Activated T-cell treated with anti-CD3 and anti-CD28 coated beads, Interleukin-2, amount 50 U/mL, for 24 hours (primary cell): ENCODE measurements at regions not wholly inside any gene's neighbourhood (a gene's known extent, or its start where the extent isn't known, plus 50 kb on each side); places are given as distances from the start of the nearest gene placed in this dataset.
"Not testable (repeated sequence)": the region's sequence is repeated elsewhere in the genome, so short reads cannot be mapped to it uniquely, and the experiment has no call there.

Source experiments
- DNase-seq: peaks from one replicate; pipeline ENCODE4 v3.0.0-alpha.2; 2020
- H3K27ac Mint-ChIP-seq: 2 replicates; pipeline ENCODE4 v1.8.0; 2020; ENCODE audit warnings: mild to moderate bottlenecking, mixed read lengths
- H3K27me3 Mint-ChIP-seq: 2 replicates; pipeline ENCODE4 v1.8.0; 2020; ENCODE audit warnings: mixed read lengths
- H3K36me3 Mint-ChIP-seq: 2 replicates; pipeline ENCODE4 v1.8.0; 2020; ENCODE audit warnings: low read depth, mixed read lengths
- H3K4me1 Mint-ChIP-seq: 2 replicates; pipeline ENCODE4 v1.8.0; 2020; ENCODE audit warnings: low read depth, mixed read lengths
- H3K4me3 Mint-ChIP-seq: 2 replicates; pipeline ENCODE4 v1.8.0; 2020; ENCODE audit warnings: mild to moderate bottlenecking, moderate library complexity, mixed read lengths
- H3K9me3 Mint-ChIP-seq: 2 replicates; pipeline ENCODE4 v1.8.0; 2020; ENCODE audit warnings: mixed read lengths

DNA sequence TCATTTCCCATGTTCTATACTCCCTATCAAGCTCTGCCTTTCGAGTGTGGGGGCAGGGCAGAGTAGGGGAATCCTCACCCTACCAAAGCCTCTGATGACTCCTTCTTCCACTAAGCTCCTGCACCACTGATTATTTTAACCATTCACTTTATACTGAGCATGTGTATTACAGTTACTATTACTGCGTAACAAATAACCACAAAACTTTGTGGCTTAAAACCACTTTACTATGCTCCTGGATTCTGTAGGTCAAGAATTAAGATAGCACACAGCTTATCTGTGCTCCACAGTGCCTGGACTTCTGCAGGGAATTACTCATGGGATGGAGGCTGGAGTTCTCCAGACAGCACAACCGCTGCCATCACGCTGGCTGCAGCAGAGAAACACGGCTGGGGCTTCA, 117.4 kb upstream of the DNAJC10 start:
- no peak overlapping the region for H3K4me3 Mint-ChIP-seq
- H3K36me3 Mint-ChIP-seq, result no peaks in the 10 kb centered on the region
- H3K9me3 Mint-ChIP-seq, result no peaks in the 10 kb centered on the region
- H3K4me1 Mint-ChIP-seq, result no peaks in the 10 kb centered on the region
- H3K27me3 Mint-ChIP-seq, result peaks cover 8% of the 10 kb centered on the region
- H3K27ac Mint-ChIP-seq, result no peak overlapping the region
- DNase-seq, result no peak

DNA sequence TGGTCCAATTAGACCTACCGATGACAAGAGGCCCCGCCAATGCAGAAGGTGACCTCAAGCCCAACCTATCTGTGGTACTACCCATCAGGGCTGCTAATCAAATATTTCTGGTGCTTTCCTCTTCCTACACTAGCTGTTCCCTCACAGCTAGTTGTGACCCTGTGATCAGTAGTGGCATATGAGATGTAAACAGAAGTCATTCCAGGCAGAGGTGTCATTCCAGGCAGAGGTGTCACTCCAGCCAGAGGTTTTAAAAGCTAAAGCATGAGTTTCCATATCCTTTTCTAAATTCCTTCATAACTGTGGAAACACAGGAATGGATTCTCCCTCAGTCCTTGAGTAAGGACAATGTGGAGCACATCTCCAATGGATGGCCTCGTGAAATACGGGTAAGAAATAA, 110.9 kb upstream of the DNAJC10 start:
- Mint-ChIP-seq H3K4me3 (no peak overlapping the region), H3K27me3 (peaks cover 10% of the 10 kb centered on the region), H3K36me3 (no peaks in the 10 kb centered on the region), H3K4me1 (no peaks in the 10 kb centered on the region), H3K9me3 (no peaks in the 10 kb centered on the region), H3K27ac (no peak overlapping the region)
- no peak for DNase-seq

DNA sequence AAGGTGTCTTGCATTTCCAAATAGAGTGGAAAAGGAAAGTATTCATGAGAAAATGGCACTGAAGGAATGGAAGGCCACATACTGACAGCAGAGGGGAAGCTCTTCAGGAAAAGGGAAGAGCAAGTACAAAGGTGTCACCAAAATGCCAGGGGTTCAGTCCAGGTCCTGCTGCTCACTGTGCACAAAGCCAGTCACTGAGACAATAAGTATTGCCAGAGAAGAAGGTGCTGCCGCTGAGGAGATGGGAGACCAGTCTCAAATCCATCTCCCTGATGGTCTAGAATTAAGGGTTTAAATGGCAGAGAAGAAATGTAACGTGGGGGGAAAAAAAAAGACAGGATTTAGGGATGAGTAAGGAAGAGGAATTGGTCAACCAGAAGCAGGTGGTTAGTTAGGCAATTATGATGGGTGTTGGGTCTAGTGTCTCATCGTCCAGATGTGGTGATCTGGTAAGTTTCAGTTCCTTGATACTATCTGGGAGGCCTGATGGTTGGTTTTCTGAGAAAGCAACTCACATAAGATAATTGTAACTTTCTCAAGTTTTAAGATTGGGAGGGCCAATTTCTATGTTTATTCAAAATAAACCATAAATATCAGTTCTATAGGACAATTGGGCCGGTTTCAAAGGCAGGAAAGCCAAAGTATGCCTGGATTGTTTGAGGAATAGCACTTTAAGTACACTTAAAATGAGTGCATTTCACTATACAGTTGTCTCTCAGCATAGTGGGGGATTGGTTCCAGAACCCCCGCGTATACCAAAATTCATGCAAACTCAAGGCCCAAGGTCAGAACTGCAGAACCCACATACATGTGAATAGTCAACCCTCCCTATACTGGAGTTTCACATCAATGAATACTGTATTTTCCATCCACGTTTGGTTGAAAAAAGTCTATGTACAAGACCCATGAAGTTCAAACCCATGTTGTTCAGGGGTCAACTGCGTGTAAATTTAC, 109.1 kb upstream of the DNAJC10 start:
- Mint-ChIP-seq H3K9me3 (no peaks in the 10 kb centered on the region), H3K27me3 (peaks cover 10% of the 10 kb centered on the region), H3K4me1 (no peaks in the 10 kb centered on the region), H3K4me3 (no peak overlapping the region), H3K27ac (no peak overlapping the region), H3K36me3 (no peaks in the 10 kb centered on the region)
- DNase-seq, result no peak

DNA sequence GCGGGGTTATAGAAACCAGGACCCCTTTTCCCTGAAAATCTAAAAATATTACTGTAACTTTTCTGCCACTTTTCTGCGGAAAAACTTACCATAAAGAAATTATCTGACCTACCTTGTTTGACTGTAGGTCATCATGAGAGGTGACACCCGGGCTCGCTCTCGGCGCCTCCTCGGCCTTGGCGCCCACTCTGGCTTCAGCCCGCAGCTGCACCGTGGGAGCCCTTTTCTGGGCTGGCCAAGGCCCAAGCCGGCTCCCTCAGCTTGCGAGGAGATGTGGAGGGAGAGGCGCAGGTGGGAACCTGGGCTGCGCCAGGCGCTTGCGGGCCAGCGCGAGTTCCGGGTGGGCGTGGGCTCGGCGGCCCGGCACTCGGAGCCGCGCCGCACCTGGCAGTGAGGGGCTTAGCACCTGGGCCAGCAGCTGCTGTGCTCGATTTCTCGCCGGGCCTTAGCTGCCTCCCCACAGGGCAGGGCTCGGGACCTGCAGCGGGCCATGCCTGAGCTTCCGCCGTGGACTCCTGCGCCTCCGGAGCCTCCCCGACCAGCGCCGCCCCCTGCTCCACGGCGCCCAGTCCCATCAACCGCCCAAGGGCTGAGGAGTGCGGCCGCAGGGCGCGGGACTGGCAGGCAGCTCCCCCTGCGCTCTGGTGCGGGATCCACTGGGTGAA, 107.7 kb upstream of the DNAJC10 start:
- H3K27ac Mint-ChIP-seq, result no peak overlapping the region
- H3K36me3 Mint-ChIP-seq, result no peaks in the 10 kb centered on the region
- no peak overlapping the region for H3K4me3 Mint-ChIP-seq
- no peaks in the 10 kb centered on the region for H3K9me3 Mint-ChIP-seq
- no peaks in the 10 kb centered on the region for H3K4me1 Mint-ChIP-seq
- DNase-seq, result no peak
- peaks cover 10% of the 10 kb centered on the region for H3K27me3 Mint-ChIP-seq

DNA sequence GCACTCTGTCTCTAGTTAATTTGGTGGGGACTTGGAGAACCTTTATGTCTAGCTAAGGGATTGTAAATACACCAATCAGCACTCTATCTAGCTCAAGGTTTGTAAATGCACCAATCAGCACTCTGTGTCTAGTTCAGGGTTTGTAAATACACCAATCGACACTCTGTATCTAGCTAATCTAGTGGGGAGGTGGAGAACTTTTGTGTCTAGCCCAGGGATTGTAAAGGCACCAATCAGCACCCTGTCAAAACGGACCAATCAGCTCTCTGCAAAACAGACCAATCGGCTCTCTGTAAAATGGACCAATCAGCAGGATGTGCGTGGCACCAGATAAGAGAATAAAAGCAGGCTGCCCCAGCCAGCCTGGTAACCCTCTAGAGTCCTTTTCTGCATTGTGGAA, 107.1 kb upstream of the DNAJC10 start:
- not testable (repeated sequence) for DNase-seq, H3K4me3 Mint-ChIP-seq, H3K27me3 Mint-ChIP-seq, H3K9me3 Mint-ChIP-seq, H3K4me1 Mint-ChIP-seq, H3K27ac Mint-ChIP-seq, H3K36me3 Mint-ChIP-seq

DNA sequence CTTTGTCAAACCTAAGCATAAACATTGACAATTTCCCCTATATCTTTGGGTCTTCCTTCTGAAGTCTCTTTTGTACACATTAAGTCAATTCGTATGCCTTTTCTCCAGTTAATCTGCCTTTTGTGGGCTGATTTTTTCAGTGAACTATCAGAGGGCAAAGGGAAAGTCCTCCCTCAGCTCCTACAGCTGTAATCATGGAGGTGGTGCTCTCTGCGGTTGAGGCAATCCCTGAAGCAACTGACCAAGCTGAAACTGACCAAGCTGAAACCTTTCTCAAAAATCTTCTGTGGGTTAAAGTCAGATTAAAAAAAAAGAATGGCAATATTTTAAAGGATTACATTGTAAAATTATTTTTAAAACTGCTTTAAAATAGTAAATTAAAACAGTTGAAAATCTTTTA, 105.8 kb upstream of the DNAJC10 start:
- Mint-ChIP-seq H3K27ac (no peak overlapping the region), H3K4me1 (no peaks in the 10 kb centered on the region), H3K9me3 (no peaks in the 10 kb centered on the region), H3K4me3 (no peak overlapping the region), H3K27me3 (peaks cover 7% of the 10 kb centered on the region), H3K36me3 (no peaks in the 10 kb centered on the region)
- no peak for DNase-seq

DNA sequence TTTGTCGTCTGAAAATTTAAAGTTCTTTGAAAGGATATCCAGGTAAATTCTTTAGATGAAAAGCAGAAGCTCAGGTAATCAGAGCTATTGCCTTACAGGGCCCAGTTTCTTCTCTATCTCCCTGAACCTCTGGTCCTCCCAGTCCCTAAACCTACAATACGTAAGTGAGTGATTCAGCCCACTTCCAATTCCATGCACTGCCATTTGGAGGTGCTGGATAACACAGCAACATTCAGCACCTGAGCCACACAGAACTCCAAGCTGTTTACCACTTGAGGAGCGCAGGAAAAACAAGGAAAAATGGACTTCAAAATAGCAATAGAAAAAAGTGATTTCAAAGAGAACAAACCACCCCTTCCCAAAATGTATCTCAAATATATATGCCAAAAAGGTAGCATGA, 105.0 kb upstream of the DNAJC10 start:
- no peaks in the 10 kb centered on the region for H3K4me1 Mint-ChIP-seq
- no peaks in the 10 kb centered on the region for H3K27me3 Mint-ChIP-seq
- DNase-seq, result no peak
- no peaks in the 10 kb centered on the region for H3K36me3 Mint-ChIP-seq
- H3K27ac Mint-ChIP-seq, result no peak overlapping the region
- H3K9me3 Mint-ChIP-seq, result no peaks in the 10 kb centered on the region
- no peak overlapping the region for H3K4me3 Mint-ChIP-seq

DNA sequence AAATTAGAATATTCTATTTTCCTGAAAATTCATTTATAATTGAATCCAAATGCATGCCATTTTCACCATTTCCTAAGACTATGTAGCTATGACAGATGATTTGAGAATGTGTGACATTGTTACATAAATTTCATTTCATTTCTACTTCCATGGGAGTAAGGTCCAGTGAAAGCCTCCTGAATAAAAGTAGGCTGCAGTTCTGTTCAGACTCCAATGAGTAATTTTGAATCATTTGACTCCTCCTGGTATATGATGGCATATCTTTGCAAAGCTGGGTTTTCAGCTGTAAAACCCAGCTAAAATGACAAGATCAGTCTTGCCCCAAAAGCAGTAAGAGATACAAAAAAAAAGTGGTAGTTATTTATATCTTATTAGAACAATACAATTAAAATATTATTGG, 101.0 kb upstream of the DNAJC10 start:
- Mint-ChIP-seq H3K27me3 (no peaks in the 10 kb centered on the region), H3K27ac (no peak overlapping the region), H3K9me3 (no peaks in the 10 kb centered on the region), H3K4me3 (no peak overlapping the region), H3K36me3 (no peaks in the 10 kb centered on the region), H3K4me1 (no peaks in the 10 kb centered on the region)
- no peak for DNase-seq

DNA sequence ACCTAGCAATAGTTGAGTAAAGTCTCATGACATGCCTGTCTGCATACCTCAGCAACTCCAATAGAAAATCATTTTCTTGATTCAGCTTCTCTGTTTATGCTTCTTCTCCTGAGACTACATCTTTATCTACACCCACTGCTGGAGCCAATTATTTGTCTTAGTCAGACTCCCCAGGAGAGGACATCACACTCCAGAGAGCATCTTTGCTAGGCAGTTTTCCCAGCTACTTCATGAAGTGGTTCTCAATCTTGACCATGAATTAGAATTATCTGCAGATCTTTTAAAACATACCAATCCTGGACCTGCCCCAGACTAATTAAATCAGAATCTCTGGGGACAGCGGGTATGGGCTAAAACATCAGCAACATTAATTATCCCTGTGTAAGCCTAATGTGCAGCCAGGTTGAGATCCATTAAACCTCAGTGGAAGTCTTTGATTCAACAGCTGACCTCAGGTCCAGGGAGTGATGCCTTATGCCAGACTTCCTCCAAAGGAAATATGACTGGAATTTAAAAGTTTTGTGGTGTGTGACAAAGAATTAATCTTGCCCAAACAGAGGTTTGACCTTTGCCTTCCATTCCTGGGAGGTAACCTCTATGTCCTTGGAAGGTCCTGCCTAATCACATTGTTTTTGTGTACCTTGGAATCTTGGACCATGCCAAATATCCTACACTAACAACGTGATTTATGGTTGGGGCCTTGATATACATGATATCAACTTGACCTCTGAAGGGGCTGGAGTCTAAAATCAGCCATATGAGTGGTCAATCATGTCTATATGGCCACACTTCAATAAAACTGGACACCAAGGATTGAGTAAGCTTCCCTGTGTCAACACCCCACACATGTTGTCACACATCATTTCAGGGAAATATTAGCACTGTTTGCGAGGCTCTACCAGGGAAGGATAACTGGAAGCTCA, 99.3 kb upstream of the DNAJC10 start:
- H3K4me3 Mint-ChIP-seq, result no peak overlapping the region
- H3K4me1 Mint-ChIP-seq, result no peaks in the 10 kb centered on the region
- no peak overlapping the region for H3K27ac Mint-ChIP-seq
- DNase-seq, result no peak
- H3K36me3 Mint-ChIP-seq, result no peaks in the 10 kb centered on the region
- H3K27me3 Mint-ChIP-seq, result no peaks in the 10 kb centered on the region
- H3K9me3 Mint-ChIP-seq, result no peaks in the 10 kb centered on the region

DNA sequence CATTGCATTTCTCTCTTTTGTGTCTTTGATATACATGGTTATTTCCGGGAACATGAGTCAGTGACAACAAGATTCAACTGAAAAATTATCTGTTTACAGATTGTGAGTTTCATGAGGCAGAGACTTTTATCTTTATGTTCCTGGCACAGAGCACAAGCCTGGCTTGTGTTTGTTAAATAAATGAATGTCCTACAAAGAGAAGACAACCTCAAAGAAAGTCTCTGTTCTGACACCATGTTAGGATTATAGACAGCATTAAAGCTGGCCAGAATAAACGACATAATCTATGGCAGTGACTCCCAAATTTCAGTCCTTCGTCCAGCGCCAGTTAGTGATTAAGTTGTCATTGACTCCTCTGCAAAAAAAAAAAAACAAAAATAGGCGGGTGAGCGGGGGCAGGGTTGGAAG, 97.4 kb upstream of the DNAJC10 start:
- Mint-ChIP-seq H3K36me3 (no peaks in the 10 kb centered on the region), H3K4me1 (no peaks in the 10 kb centered on the region), H3K4me3 (no peak overlapping the region), H3K9me3 (no peaks in the 10 kb centered on the region), H3K27me3 (no peaks in the 10 kb centered on the region), H3K27ac (no peak overlapping the region)
- no peak for DNase-seq

DNA sequence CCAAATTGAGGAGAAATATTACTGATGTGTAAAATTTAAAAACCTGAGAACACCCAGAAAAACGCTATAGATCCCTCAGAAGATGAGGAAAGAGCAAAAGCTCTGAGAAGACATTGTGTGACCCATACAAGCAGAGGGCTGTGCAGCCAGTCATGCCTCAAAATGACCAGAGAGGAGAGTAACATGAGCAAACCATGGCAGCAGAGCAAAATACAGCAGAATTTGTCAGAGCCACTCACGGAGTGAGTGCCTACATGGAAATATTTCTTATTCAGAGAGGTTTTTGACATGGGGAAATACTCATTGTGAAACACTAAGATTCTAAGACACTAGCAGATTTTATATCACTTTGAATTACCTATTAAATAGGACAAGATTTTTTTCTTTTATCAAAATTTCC, 96.8 kb upstream of the DNAJC10 start:
- Mint-ChIP-seq H3K9me3 (no peaks in the 10 kb centered on the region), H3K27me3 (no peaks in the 10 kb centered on the region), H3K4me3 (no peak overlapping the region), H3K4me1 (no peaks in the 10 kb centered on the region), H3K36me3 (no peaks in the 10 kb centered on the region), H3K27ac (no peak overlapping the region)
- DNase-seq, result no peak

DNA sequence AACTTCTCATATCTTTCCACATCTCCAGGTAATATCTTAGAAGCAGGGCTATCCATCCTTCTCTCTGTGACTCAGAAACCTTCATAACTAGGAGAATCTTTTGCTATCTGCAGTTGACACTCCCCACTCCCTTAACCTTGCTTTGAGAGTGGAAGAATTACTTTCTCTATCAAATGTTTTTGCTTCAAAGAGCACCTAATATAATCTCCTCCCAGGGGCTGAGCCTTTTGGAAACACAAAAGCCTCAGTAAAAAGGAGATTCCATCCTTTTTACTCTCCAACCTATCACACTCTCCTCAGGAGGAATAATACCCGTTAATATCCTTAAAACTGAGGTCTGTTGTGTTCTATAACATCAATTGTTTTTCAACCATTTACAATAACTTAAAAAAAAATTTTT, 94.9 kb upstream of the DNAJC10 start:
- Mint-ChIP-seq H3K4me3 (no peak overlapping the region), H3K27ac (no peak overlapping the region), H3K27me3 (no peaks in the 10 kb centered on the region)

DNA sequence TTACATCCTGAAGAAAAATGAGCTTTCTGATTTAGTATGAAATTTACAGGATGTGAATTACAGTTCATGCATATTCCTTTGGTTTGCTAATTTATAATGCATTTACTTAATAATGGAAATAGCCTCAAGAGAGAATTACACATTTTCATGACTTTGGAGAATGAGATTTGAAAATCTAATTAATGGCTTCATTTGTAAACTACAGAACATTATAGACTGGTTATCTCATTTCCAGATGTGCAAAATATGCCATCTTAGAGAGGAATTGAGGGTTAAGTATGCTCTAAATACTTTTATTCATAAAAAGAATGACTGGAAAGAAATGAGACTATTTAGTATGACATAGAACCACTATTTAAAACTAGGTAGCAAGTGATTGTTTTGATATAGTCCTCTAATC, 94.2 kb upstream of the DNAJC10 start:
- Mint-ChIP-seq H3K4me1 (no peaks in the 10 kb centered on the region), H3K4me3 (no peak overlapping the region), H3K27me3 (no peaks in the 10 kb centered on the region), H3K9me3 (no peaks in the 10 kb centered on the region), H3K27ac (no peak overlapping the region), H3K36me3 (no peaks in the 10 kb centered on the region)
- DNase-seq, result no peak

More for the DNA sequence above, 94.9 kb upstream of the DNAJC10 start:
- DNase-seq, result no peak
- no peaks in the 10 kb centered on the region for H3K9me3 Mint-ChIP-seq
- no peaks in the 10 kb centered on the region for H3K4me1 Mint-ChIP-seq
- H3K36me3 Mint-ChIP-seq, result no peaks in the 10 kb centered on the region

DNA sequence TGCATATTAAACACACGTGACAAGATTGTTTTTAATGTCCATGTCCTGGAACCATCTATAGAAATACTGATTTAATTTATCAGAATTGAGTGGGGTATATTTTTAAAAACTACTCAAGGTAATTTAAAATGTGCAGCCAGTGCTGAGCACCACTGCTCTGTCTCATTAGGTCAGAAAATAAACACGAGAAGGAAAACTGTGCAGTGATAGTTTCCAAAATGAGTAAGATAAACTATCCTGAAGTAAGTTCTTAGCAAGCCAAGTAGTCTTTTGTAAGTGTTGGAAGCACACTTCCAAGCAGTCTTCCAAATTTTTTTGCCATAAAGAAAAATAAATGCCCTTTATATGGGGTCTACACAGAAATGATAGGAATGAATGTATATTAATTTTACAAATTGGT, 93.8 kb upstream of the DNAJC10 start:
- no peaks in the 10 kb centered on the region for H3K9me3 Mint-ChIP-seq
- H3K4me3 Mint-ChIP-seq, result no peak overlapping the region
- DNase-seq, result no peak

More for the DNA sequence above, 93.8 kb upstream of the DNAJC10 start:
- Mint-ChIP-seq H3K4me1 (no peaks in the 10 kb centered on the region), H3K36me3 (no peaks in the 10 kb centered on the region), H3K27me3 (no peaks in the 10 kb centered on the region), H3K27ac (no peak overlapping the region)
